ENCODE measurements at regions not wholly inside any gene's neighbourhood (a gene's known extent, or its start where the extent isn't known, plus 50 kb on each side); places are given as distances from the start of the nearest gene placed in this dataset.

DNA sequence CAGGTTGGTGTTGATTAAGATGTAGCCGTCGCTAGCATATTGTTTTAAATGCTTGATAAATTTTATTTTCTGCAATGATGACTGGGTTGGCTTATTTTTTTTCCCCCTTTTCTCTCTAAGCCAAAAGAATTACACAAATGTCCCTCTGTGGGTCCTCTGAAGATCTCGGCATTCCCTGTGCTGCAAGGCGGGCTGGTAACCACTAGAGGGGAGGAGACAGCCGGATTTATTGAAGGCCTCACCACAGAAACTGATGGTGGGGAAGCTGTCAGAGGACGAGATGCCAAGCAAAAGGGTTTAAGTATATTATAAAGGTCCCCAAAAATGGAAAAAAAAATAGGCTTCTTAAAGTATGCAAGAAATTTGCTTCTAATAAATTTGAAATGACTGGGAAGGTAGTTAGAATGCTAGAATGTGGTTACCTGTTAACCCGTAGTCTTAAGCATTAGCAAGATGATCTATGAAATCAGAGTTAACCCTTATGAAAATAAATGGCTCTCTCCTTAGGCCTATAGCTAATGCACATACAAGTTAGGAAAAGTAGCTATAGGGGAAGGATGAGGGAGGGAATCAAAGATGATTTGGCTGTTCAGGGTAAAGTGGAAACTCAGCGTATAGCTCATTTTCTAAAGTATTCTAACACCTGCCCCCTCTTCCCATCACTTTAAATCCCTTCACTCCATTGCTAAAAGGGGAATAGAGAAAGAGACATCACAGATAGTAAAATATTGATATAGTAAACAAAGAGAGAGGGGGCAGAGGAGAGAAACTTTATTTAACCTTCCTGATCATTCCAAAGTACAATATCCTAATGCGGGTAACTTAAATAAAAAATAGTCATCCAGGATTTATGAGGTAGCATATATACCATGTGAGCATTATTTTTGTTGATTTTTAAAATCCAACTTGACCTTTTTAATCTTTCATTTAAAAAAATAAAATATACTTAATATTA is 894.5 kb upstream of the POU3F3 start:
- no peak for TF ChIP-seq CTCF (IDR thresholded peaks at IDR 0.05)
- Mint-ChIP-seq H3K9me3 (no peaks in the 10 kb centered on the region), H3K4me3 (no peak overlapping the region), H3K36me3 (no peaks in the 10 kb centered on the region), H3K27ac (no peak overlapping the region), H3K27me3 (ENCODE audit: low read depth in 3 of 3) (peaks cover 0 to 10% (median 0%) of the 10 kb centered on the region in 3 donors), H3K4me1 (no peaks in the 10 kb centered on the region)
- Histone ChIP-seq H2AFZ (ENCODE audit: insufficient read depth, low read depth, low read length, poor library complexity, severe bottlenecking) (no peak overlapping the region), H3K27ac (ENCODE audit: low read depth in 1 of 2, low read length in 2 of 2) (no peak overlapping the region), H4K20me1 (ENCODE audit: insufficient read depth, low read length) (no peaks in the 10 kb centered on the region), H3K4me2 (replicated peaks; ENCODE audit: extremely low read depth, low read length, poor library complexity, severe bottlenecking) (no peak overlapping the region), H3K9ac (ENCODE audit: insufficient read depth, low read length, poor library complexity, severe bottlenecking) (no peak overlapping the region), H3K36me3 (replicated peaks in 1 of 2; ENCODE audit: control insufficient read depth in 1 of 2, insufficient read depth in 2 of 2, low read length in 2 of 2) (no peaks in the 10 kb centered on the region), H3K79me2 (ENCODE audit: insufficient read depth, low read length) (no peaks in the 10 kb centered on the region), H3K4me3 (replicated peaks in 1 of 3; ENCODE audit: low read depth in 2 of 3, low read length in 3 of 3) (no peak overlapping the region), H3K27me3 (ENCODE audit: control insufficient read depth in 2 of 2, insufficient read depth in 2 of 2, low read length in 2 of 2) (no peaks in the 10 kb centered on the region), H3K4me1 (ENCODE audit: control insufficient read depth in 1 of 2, insufficient read depth in 2 of 2, low read length in 2 of 2) (no peaks in the 10 kb centered on the region), H3K9me3 (replicated peaks in 1 of 2; ENCODE audit: control insufficient read depth in 1 of 2, insufficient read depth in 1 of 2, low read length in 2 of 2) (no peaks in the 10 kb centered on the region)
- intact Hi-C loops (cut with micrococcal nuclease): no loop called here
- 0% methylated on average over 3 of the region's 9 CpGs for WGBS (ENCODE audit: insufficient coverage)
- DNase-seq: no peak

GRCh38 chr2:103960129-103960513 is 893.8 kb upstream of the POU3F3 start:
- no peaks in the 10 kb centered on the region for H3K9me3 ChIP-seq (replicated peaks in 1 of 2; ENCODE audit: control insufficient read depth in 1 of 2, insufficient read depth in 1 of 2, low read length in 2 of 2)

More at GRCh38 chr2:103960129-103960513, 893.8 kb upstream of the POU3F3 start:
- H3K27ac Mint-ChIP-seq: no peak overlapping the region
- H3K4me2 ChIP-seq (replicated peaks; ENCODE audit: extremely low read depth, low read length, poor library complexity, severe bottlenecking): no peak overlapping the region
- H3K4me1 ChIP-seq (ENCODE audit: control insufficient read depth in 1 of 2, insufficient read depth in 2 of 2, low read length in 2 of 2): no peaks in the 10 kb centered on the region
- H3K27ac ChIP-seq (ENCODE audit: low read depth in 1 of 2, low read length in 2 of 2): no peak overlapping the region
- H3K27me3 ChIP-seq (ENCODE audit: control insufficient read depth in 2 of 2, insufficient read depth in 2 of 2, low read length in 2 of 2): no peaks in the 10 kb centered on the region
- no peaks in the 10 kb centered on the region for H3K36me3 ChIP-seq (replicated peaks in 1 of 2; ENCODE audit: control insufficient read depth in 1 of 2, insufficient read depth in 2 of 2, low read length in 2 of 2)
- intact Hi-C loops (cut with micrococcal nuclease): no loop called here
- no peaks in the 10 kb centered on the region for H3K4me1 Mint-ChIP-seq
- no peak overlapping the region for H3K4me3 Mint-ChIP-seq
- H3K79me2 ChIP-seq (ENCODE audit: insufficient read depth, low read length): no peaks in the 10 kb centered on the region
- H3K36me3 Mint-ChIP-seq: no peaks in the 10 kb centered on the region
- no peak overlapping the region for H3K9ac ChIP-seq (ENCODE audit: insufficient read depth, low read length, poor library complexity, severe bottlenecking)
- H3K9me3 Mint-ChIP-seq: no peaks in the 10 kb centered on the region
- TF ChIP-seq CTCF (IDR thresholded peaks at IDR 0.05): no peak
- H3K27me3 Mint-ChIP-seq (ENCODE audit: low read depth in 3 of 3): peaks cover 0 to 11% (median 0%) of the 10 kb centered on the region in 3 donors
- H2AFZ ChIP-seq (ENCODE audit: insufficient read depth, low read depth, low read length, poor library complexity, severe bottlenecking): no peak overlapping the region
- no peak for DNase-seq
- WGBS (ENCODE audit: insufficient coverage): no CpG with 5 or more reads among the region's 1 CpG
- H3K4me3 ChIP-seq (replicated peaks in 1 of 3; ENCODE audit: low read depth in 2 of 3, low read length in 3 of 3): no peak overlapping the region
- no peaks in the 10 kb centered on the region for H4K20me1 ChIP-seq (ENCODE audit: insufficient read depth, low read length)
